HG03280 (cell line): ENCODE measurements at regions not wholly inside any gene's neighbourhood (a gene's known extent, or its start where the extent isn't known, plus 50 kb on each side); places are given as distances from the start of the nearest gene placed in this dataset.

Experiments used
- ATAC-seq: cut with Tn5 transposase; IDR thresholded peaks from one replicate; pipeline ENCODE4 v1.9.1; 2021; ENCODE audit warnings: mild to moderate bottlenecking, moderate library complexity; ENCODE audit not compliant: unreplicated experiment

- ATAC-seq: no peak
Observed at GRCh38 chr15:46300716-46301115, 665.9 kb downstream of the SQOR start.

- ATAC-seq: no peak
Observed at GRCh38 chr15:46301291-46301690, 666.5 kb downstream of the SQOR start.

- no peak for ATAC-seq
Observed at GRCh38 chr15:46301826-46302225, 667.0 kb downstream of the SQOR start.

- no peak for ATAC-seq
Observed at GRCh38 chr15:46304321-46304720, 669.5 kb downstream of the SQOR start.

GRCh38 chr15:46307746-46308145 is 672.9 kb downstream of the SQOR start:
- ATAC-seq: no peak

- no peak for ATAC-seq
Observed at GRCh38 chr15:46309914-46310313, 675.1 kb downstream of the SQOR start.

- ATAC-seq: peak; percentile 96
Observed at GRCh38 chr15:46312133-46312740, 677.4 kb downstream of the SQOR start.

GRCh38 chr15:46315434-46315833 is 680.6 kb downstream of the SQOR start:
- ATAC-seq: no peak

- no peak for ATAC-seq
Observed at GRCh38 chr15:46316024-46316423, 681.2 kb downstream of the SQOR start.

GRCh38 chr15:46317029-46317428 is 682.2 kb downstream of the SQOR start:
- ATAC-seq: no peak

- no peak for ATAC-seq
Observed at GRCh38 chr15:46322753-46323152, 687.9 kb downstream of the SQOR start.

- no peak for ATAC-seq
Observed at GRCh38 chr15:46326173-46326572, 691.3 kb downstream of the SQOR start.

- ATAC-seq: no peak
Observed at GRCh38 chr15:46328821-46329220, 694.0 kb downstream of the SQOR start.

- no peak for ATAC-seq
Observed at GRCh38 chr15:46329876-46330275, 695.0 kb downstream of the SQOR start.

GRCh38 chr15:46331546-46331945 is 696.7 kb downstream of the SQOR start:
- no peak for ATAC-seq

- no peak for ATAC-seq
Observed at GRCh38 chr15:46343196-46343935, 708.5 kb downstream of the SQOR start.

GRCh38 chr15:46344115-46344724 is 709.4 kb downstream of the SQOR start:
- ATAC-seq: no peak

- no peak for ATAC-seq
Observed at GRCh38 chr15:46344915-46345314, 710.1 kb downstream of the SQOR start.

- no peak for ATAC-seq
Observed at GRCh38 chr15:46354443-46354842, 719.6 kb downstream of the SQOR start.

GRCh38 chr15:46365572-46365971 is 730.7 kb downstream of the SQOR start:
- ATAC-seq: no peak

GRCh38 chr15:46366360-46367007 is 731.7 kb downstream of the SQOR start:
- no peak for ATAC-seq

- ATAC-seq: no peak
Observed at GRCh38 chr15:46383978-46384377, 749.1 kb downstream of the SQOR start.
